LHCN-M2 (cell line): ENCODE measurements at regions not wholly inside any gene's neighbourhood (a gene's known extent, or its start where the extent isn't known, plus 50 kb on each side); places are given as distances from the start of the nearest gene placed in this dataset.
"Not testable (repeated sequence)": the region's sequence is repeated elsewhere in the genome, so short reads cannot be mapped to it uniquely, and the experiment has no call there.

ENCODE experiments used
- DNase-seq: peaks from one replicate; pipeline ENCODE4 v3.0.0-alpha.2; 2012; ENCODE audit warnings: low read depth

- DNase-seq: not testable (repeated sequence)
Measured at GRCh38 chr1:187703138-187704130, 874.7 kb downstream of the PLA2G4A start.

GRCh38 chr1:187714470-187714869, 885.7 kb downstream of the PLA2G4A start:
- DNase-seq: no peak

- no peak for DNase-seq
Measured at GRCh38 chr1:187715483-187715882, 886.7 kb downstream of the PLA2G4A start.

- no peak for DNase-seq
Measured at GRCh38 chr1:187716160-187716559, 887.4 kb downstream of the PLA2G4A start.

GRCh38 chr1:187718527-187718926, 889.8 kb downstream of the PLA2G4A start:
- DNase-seq: no peak

GRCh38 chr1:187721216-187721615, 892.5 kb downstream of the PLA2G4A start:
- DNase-seq: peak; percentile 66

GRCh38 chr1:187725216-187725615, 896.5 kb downstream of the PLA2G4A start:
- DNase-seq: peak; percentile 14

GRCh38 chr1:187733232-187733631, 904.5 kb downstream of the PLA2G4A start:
- no peak for DNase-seq

- DNase-seq: no peak
Measured at GRCh38 chr1:187734427-187734826, 905.7 kb downstream of the PLA2G4A start.

GRCh38 chr1:187744665-187745064, 915.9 kb downstream of the PLA2G4A start:
- no peak for DNase-seq

- no peak for DNase-seq
Measured at GRCh38 chr1:187755536-187755935, 926.8 kb downstream of the PLA2G4A start.

- DNase-seq: not testable (repeated sequence)
Measured at GRCh38 chr1:187756684-187757083, 927.9 kb downstream of the PLA2G4A start.

- no peak for DNase-seq
Measured at GRCh38 chr1:187759825-187760333, 931.1 kb downstream of the PLA2G4A start.

GRCh38 chr1:187762118-187762517, 933.4 kb downstream of the PLA2G4A start:
- peak; percentile 6 for DNase-seq

GRCh38 chr1:187763465-187763864, 934.7 kb downstream of the PLA2G4A start:
- no peak for DNase-seq

GRCh38 chr1:187763976-187764375, 935.2 kb downstream of the PLA2G4A start:
- DNase-seq: peak; percentile 17

GRCh38 chr1:187771396-187771795, 942.6 kb downstream of the PLA2G4A start:
- DNase-seq: no peak

- DNase-seq: no peak
Measured at GRCh38 chr1:187773168-187773567, 944.4 kb downstream of the PLA2G4A start.

GRCh38 chr1:187787736-187788135, 959.0 kb downstream of the PLA2G4A start:
- no peak for DNase-seq

- DNase-seq: no peak
Measured at GRCh38 chr1:187788718-187789117, 960.0 kb downstream of the PLA2G4A start.

- no peak for DNase-seq
Measured at GRCh38 chr1:187790724-187791123, 962.0 kb downstream of the PLA2G4A start.

- DNase-seq: no peak
Measured at GRCh38 chr1:187794561-187794960, 965.8 kb downstream of the PLA2G4A start.

GRCh38 chr1:187809549-187809948, 980.8 kb downstream of the PLA2G4A start:
- no peak for DNase-seq
